ENCODE measurements at regions not wholly inside any gene's neighbourhood (a gene's known extent, or its start where the extent isn't known, plus 50 kb on each side); places are given as distances from the start of the nearest gene placed in this dataset.

DNA sequence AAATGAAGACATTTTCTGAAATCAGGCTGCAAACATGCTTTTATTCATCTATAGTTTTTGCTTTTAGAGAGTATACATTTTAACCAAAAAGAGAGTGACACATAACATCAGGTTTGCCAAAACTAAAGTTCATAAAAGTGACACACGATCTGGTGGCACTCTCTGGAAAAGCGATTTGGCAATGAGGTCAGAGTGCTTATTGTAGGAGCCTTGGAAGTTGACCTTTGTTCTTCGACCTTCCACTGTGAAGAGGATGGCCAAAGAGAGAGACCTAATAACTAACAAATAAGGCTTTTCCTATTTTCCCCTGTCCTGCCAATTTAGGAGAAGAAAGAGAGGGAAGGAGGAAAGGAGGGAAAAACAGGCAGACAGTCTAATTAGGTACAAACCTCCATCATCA, 230.1 kb downstream of the SIM1 start:
- Histone ChIP-seq H3K36me3 (ENCODE audit: insufficient read depth, low read length) (no peaks in the 10 kb centered on the region), H3K27me3 (ENCODE audit: insufficient read depth, low read depth, low read length) (no peaks in the 10 kb centered on the region), H3K79me2 (replicated peaks; ENCODE audit: insufficient read depth, low read length) (no peaks in the 10 kb centered on the region), H3K4me3 (ENCODE audit: low read length) (no peak overlapping the region), H2AFZ (ENCODE audit: low read depth, low read length) (no peak overlapping the region), H3K4me2 (ENCODE audit: low read length) (no peak overlapping the region), H3K9ac (ENCODE audit: low read length) (no peak overlapping the region), H4K20me1 (ENCODE audit: insufficient read depth) (no peaks in the 10 kb centered on the region), H3K9me3 (ENCODE audit: low read length) (no peaks in the 10 kb centered on the region), H3K27ac (ENCODE audit: low read length) (no peak overlapping the region), H3K9me2 (ENCODE audit: insufficient read depth, low read length) (no peaks in the 10 kb centered on the region), H3F3A (ENCODE audit: insufficient read depth, low read length, poor library complexity, severe bottlenecking) (no peaks in the 10 kb centered on the region)
- TF ChIP-seq SMC3 (conservative IDR thresholded peaks at IDR 0.05; ENCODE audit: poor library complexity) (no peak), MXI1 (conservative IDR thresholded peaks at IDR 0.05; ENCODE audit: poor library complexity, severe bottlenecking) (no peak)

DNA sequence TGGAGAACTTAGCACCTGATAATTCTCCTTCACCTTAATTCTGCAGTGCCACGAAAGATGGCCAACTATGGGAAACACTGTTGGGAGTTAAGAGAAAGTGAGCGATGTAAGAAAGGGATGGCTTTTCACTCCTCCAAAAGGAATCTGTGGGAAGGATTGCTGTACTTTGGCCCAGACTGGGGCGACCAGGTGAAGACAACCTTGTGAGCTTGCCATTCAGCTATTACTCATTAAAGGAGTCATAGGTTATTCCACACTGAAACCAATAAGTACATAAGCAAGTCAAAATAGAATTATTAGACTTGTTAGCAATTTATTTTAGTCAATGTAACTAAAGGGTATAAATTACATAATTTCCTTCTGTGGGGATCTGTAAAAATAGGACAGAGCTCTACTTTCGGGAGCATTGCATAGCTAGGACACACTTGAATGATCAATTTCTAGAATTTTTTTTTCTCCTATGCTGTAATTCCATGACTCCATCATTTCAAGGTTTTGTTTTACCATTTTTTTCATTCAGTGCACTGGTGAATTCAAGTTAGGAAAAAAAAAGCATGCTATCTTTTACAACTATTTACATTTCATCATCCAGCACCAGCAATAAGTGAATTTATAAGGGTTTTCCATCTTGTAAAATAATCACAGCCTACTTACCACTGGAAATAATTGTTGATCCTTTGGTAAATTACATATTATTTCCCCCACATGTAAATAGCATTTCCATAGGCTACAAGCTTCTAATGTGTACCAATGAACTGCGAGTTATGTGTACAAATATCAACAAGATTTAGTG, 231.7 kb downstream of the SIM1 start:
- H3K27ac ChIP-seq (ENCODE audit: low read length), result no peak overlapping the region
- TF ChIP-seq SMC3 (conservative IDR thresholded peaks at IDR 0.05; ENCODE audit: poor library complexity), result no peak
- TF ChIP-seq EZH2 (IDR thresholded peaks at IDR 0.05; ENCODE audit: borderline replicate concordance, insufficient read depth, low read length, poor library complexity, severe bottlenecking), result no peak
- TF ChIP-seq POLR2AphosphoS5 (IDR thresholded peaks at IDR 0.05), result no peak
- no peak for TF ChIP-seq EP300 (conservative IDR thresholded peaks at IDR 0.05; ENCODE audit: poor library complexity, severe bottlenecking)
- no peak for TF ChIP-seq MXI1 (conservative IDR thresholded peaks at IDR 0.05; ENCODE audit: poor library complexity, severe bottlenecking)
- no peak for TF ChIP-seq TAF1 (IDR thresholded peaks at IDR 0.05; ENCODE audit: low read depth)
- TF ChIP-seq RAD21 (conservative IDR thresholded peaks at IDR 0.05), result no peak
- TF ChIP-seq, protein P1, sequence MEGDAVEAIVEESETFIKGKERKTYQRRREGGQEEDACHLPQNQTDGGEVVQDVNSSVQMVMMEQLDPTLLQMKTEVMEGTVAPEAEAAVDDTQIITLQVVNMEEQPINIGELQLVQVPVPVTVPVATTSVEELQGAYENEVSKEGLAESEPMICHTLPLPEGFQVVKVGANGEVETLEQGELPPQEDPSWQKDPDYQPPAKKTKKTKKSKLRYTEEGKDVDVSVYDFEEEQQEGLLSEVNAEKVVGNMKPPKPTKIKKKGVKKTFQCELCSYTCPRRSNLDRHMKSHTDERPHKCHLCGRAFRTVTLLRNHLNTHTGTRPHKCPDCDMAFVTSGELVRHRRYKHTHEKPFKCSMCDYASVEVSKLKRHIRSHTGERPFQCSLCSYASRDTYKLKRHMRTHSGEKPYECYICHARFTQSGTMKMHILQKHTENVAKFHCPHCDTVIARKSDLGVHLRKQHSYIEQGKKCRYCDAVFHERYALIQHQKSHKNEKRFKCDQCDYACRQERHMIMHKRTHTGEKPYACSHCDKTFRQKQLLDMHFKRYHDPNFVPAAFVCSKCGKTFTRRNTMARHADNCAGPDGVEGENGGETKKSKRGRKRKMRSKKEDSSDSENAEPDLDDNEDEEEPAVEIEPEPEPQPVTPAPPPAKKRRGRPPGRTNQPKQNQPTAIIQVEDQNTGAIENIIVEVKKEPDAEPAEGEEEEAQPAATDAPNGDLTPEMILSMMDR (IDR thresholded peaks at IDR 0.05; ENCODE audit: poor library complexity, severe bottlenecking), result no peak
- TF ChIP-seq, protein P2, sequence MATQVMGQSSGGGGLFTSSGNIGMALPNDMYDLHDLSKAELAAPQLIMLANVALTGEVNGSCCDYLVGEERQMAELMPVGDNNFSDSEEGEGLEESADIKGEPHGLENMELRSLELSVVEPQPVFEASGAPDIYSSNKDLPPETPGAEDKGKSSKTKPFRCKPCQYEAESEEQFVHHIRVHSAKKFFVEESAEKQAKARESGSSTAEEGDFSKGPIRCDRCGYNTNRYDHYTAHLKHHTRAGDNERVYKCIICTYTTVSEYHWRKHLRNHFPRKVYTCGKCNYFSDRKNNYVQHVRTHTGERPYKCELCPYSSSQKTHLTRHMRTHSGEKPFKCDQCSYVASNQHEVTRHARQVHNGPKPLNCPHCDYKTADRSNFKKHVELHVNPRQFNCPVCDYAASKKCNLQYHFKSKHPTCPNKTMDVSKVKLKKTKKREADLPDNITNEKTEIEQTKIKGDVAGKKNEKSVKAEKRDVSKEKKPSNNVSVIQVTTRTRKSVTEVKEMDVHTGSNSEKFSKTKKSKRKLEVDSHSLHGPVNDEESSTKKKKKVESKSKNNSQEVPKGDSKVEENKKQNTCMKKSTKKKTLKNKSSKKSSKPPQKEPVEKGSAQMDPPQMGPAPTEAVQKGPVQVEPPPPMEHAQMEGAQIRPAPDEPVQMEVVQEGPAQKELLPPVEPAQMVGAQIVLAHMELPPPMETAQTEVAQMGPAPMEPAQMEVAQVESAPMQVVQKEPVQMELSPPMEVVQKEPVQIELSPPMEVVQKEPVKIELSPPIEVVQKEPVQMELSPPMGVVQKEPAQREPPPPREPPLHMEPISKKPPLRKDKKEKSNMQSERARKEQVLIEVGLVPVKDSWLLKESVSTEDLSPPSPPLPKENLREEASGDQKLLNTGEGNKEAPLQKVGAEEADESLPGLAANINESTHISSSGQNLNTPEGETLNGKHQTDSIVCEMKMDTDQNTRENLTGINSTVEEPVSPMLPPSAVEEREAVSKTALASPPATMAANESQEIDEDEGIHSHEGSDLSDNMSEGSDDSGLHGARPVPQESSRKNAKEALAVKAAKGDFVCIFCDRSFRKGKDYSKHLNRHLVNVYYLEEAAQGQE (IDR thresholded peaks at IDR 0.05; ENCODE audit: borderline replicate concordance), result no peak
- H3K79me2 ChIP-seq (replicated peaks; ENCODE audit: insufficient read depth, low read length), result no peaks in the 10 kb centered on the region
- no peak overlapping the region for H3K4me3 ChIP-seq (ENCODE audit: low read length)
- no peaks in the 10 kb centered on the region for H3K9me2 ChIP-seq (ENCODE audit: insufficient read depth, low read length)
- H3K4me2 ChIP-seq (ENCODE audit: low read length), result no peak overlapping the region
- H3F3A ChIP-seq (ENCODE audit: insufficient read depth, low read length, poor library complexity, severe bottlenecking), result no peaks in the 10 kb centered on the region
- H3K36me3 ChIP-seq (ENCODE audit: insufficient read depth, low read length), result no peaks in the 10 kb centered on the region
- H3K9me3 ChIP-seq (ENCODE audit: low read length), result no peaks in the 10 kb centered on the region
- no peaks in the 10 kb centered on the region for H3K27me3 ChIP-seq (ENCODE audit: insufficient read depth, low read depth, low read length)
- H3K9ac ChIP-seq (ENCODE audit: low read length), result no peak overlapping the region
- no peaks in the 10 kb centered on the region for H4K20me1 ChIP-seq (ENCODE audit: insufficient read depth)
- no peak overlapping the region for H2AFZ ChIP-seq (ENCODE audit: low read depth, low read length)
